GM23338 (cell line): ENCODE measurements at regions not wholly inside any gene's neighbourhood (a gene's known extent, or its start where the extent isn't known, plus 50 kb on each side); places are given as distances from the start of the nearest gene placed in this dataset.

Experiments
- ATAC-seq: fragments of 200-7000 bp; cut with Tn5 transposase; 3 replicates; pipeline ENCODE4 v1.9.1; 2020
- DNase-seq: peaks from one replicate; pipeline ENCODE4 v3.0.0-alpha.2; 2015; ENCODE audit warnings: low spot score
- H2AFZ ChIP-seq: fragments of 200-600 bp; sonication (generic); 2 replicates; pipeline ENCODE4 v1.8.0; 2016; ENCODE audit warnings: antibody characterized with exemption, mild to moderate bottlenecking, moderate library complexity
- H3F3A ChIP-seq: fragments of 200-600 bp; sonication (generic); replicated peaks from 2 replicates; pipeline ENCODE4 v1.8.0; 2017; ENCODE audit warnings: antibody characterized with exemption, mixed run types, low read depth
- H3K27ac ChIP-seq: fragments of 200-600 bp; sonication (generic); 2 replicates; pipeline ENCODE4 v1.6.1; 2016; ENCODE audit warnings: low read depth
- H3K27me3 ChIP-seq: fragments of 200-600 bp; sonication (generic); 2 replicates; pipeline ENCODE4 v1.8.0; 2016; ENCODE audit warnings: mild to moderate bottlenecking, mixed run types, moderate library complexity; ENCODE audit not compliant: insufficient read depth
- H3K36me3 ChIP-seq: fragments of 200-600 bp; sonication (generic); 2 replicates; pipeline ENCODE4 v1.8.0; 2016; ENCODE audit warnings: mild to moderate bottlenecking; ENCODE audit not compliant: insufficient read depth
- H3K4me1 ChIP-seq: fragments of 200-600 bp; sonication (generic); 2 replicates; pipeline ENCODE4 v1.8.0; 2016; ENCODE audit warnings: mild to moderate bottlenecking, moderate library complexity; ENCODE audit not compliant: insufficient read depth
- H3K4me2 ChIP-seq: fragments of 200-600 bp; sonication (generic); 2 replicates; pipeline ENCODE4 v1.7.1; 2017; ENCODE audit warnings: mixed run types
- H3K4me3 ChIP-seq: fragments of 200-600 bp; sonication (generic); 2 replicates; pipeline ENCODE4 v1.6.1; 2016; ENCODE audit warnings: mixed run types
- H3K79me2 ChIP-seq: fragments of 200-600 bp; sonication (generic); replicated peaks from 2 replicates; pipeline ENCODE4 v1.8.0; 2017; ENCODE audit warnings: mild to moderate bottlenecking; ENCODE audit not compliant: insufficient read depth
- H3K9me2 ChIP-seq: fragments of 200-600 bp; sonication (generic); 2 replicates; pipeline ENCODE4 v1.8.0; 2017; ENCODE audit not compliant: insufficient read depth
- H4K20me1 ChIP-seq: fragments of 200-600 bp; sonication (generic); replicated peaks from 2 replicates; pipeline ENCODE4 v1.8.0; 2017; ENCODE audit warnings: mild to moderate bottlenecking; ENCODE audit not compliant: insufficient read depth
- H3K27ac Mint-ChIP-seq: 2 replicates; pipeline ENCODE4 v1.8.0; 2020; ENCODE audit warnings: inconsistent platforms, mild to moderate bottlenecking, moderate library complexity, mixed read lengths
- H3K27me3 Mint-ChIP-seq: 3 replicates; pipeline ENCODE4 v1.8.0; 2022; ENCODE audit warnings: low read depth, mild to moderate bottlenecking, moderate library complexity, mixed read lengths, inconsistent platforms; ENCODE audit not compliant: insufficient read depth, poor library complexity
- H3K36me3 Mint-ChIP-seq: 3 replicates; pipeline ENCODE4 v1.8.0; 2021; ENCODE audit warnings: low read depth, mild to moderate bottlenecking, inconsistent platforms, moderate library complexity, mixed read lengths
- H3K4me1 Mint-ChIP-seq: 3 replicates; pipeline ENCODE4 v1.8.0; 2020; ENCODE audit warnings: mild to moderate bottlenecking, inconsistent platforms, mixed read lengths
- H3K4me3 Mint-ChIP-seq: 3 replicates; pipeline ENCODE4 v1.8.0; 2021; ENCODE audit warnings: moderate library complexity, mild to moderate bottlenecking, inconsistent platforms, mixed read lengths
- H3K9me3 Mint-ChIP-seq: 3 replicates; pipeline ENCODE4 v1.8.0; 2020; ENCODE audit warnings: moderate library complexity, mild to moderate bottlenecking, inconsistent platforms, mixed read lengths
- EZH2 ChIP-seq: fragments of 200-600 bp; sonication (generic); IDR thresholded peaks from one replicate; pipeline ENCODE4 v1.8.0; 2017; ENCODE audit warnings: antibody characterized with exemption, mild to moderate bottlenecking, low read depth; ENCODE audit not compliant: unreplicated experiment
- EZH2phosphoT487 ChIP-seq: fragments of 200-600 bp; sonication (generic); IDR thresholded peaks from one replicate; pipeline ENCODE4 v1.8.1; 2018; ENCODE audit warnings: antibody characterized with exemption; ENCODE audit not compliant: unreplicated experiment
- JUNB ChIP-seq: IDR thresholded peaks from one replicate; pipeline ENCODE4 v1.6.1; 2016; ENCODE audit warnings: antibody characterized with exemption; ENCODE audit not compliant: unreplicated experiment
- NANOG ChIP-seq: IDR thresholded peaks from 2 replicates; pipeline ENCODE4 v1.6.1; 2016; ENCODE audit warnings: antibody characterized with exemption, borderline replicate concordance
- ZNF114 ChIP-seq: fragments of 250-450 bp; sonication (Bioruptor Pico); IDR thresholded peaks from 2 replicates; pipeline ENCODE4 v1.5.0; 2020; ENCODE audit warnings: mild to moderate bottlenecking, moderate library complexity
- TF ChIP-seq, protein P1 (sequence below): fragments of 250-450 bp; sonication (Bioruptor Pico); IDR thresholded peaks from 2 replicates; pipeline ENCODE4 v1.5.0; 2020; ENCODE audit warnings: mild to moderate bottlenecking, moderate library complexity

GRCh38 chr21:38599381-38599975, 101.2 kb upstream of the ERG start:
- Mint-ChIP-seq H3K36me3 (peaks cover 3% of the 10 kb centered on the region; the same call in 1 of the 3 replicates), H3K9me3 (peaks cover 4% of the 10 kb centered on the region; the same call in 2 of the 3 replicates), H3K27me3 (peaks cover 8% of the 10 kb centered on the region), H3K4me1 (peaks cover 29% of the 10 kb centered on the region), H3K27ac (no peak overlapping the region), H3K4me3 (no peak overlapping the region)
- no peaks in the 10 kb centered on the region for H3K79me2 ChIP-seq
- no peaks in the 10 kb centered on the region for H3K36me3 ChIP-seq
- no peak overlapping the region for H3K4me2 ChIP-seq
- no peak for TF ChIP-seq ZNF114 (CRISPR knock-in tag)
- TF ChIP-seq, protein P1, sequence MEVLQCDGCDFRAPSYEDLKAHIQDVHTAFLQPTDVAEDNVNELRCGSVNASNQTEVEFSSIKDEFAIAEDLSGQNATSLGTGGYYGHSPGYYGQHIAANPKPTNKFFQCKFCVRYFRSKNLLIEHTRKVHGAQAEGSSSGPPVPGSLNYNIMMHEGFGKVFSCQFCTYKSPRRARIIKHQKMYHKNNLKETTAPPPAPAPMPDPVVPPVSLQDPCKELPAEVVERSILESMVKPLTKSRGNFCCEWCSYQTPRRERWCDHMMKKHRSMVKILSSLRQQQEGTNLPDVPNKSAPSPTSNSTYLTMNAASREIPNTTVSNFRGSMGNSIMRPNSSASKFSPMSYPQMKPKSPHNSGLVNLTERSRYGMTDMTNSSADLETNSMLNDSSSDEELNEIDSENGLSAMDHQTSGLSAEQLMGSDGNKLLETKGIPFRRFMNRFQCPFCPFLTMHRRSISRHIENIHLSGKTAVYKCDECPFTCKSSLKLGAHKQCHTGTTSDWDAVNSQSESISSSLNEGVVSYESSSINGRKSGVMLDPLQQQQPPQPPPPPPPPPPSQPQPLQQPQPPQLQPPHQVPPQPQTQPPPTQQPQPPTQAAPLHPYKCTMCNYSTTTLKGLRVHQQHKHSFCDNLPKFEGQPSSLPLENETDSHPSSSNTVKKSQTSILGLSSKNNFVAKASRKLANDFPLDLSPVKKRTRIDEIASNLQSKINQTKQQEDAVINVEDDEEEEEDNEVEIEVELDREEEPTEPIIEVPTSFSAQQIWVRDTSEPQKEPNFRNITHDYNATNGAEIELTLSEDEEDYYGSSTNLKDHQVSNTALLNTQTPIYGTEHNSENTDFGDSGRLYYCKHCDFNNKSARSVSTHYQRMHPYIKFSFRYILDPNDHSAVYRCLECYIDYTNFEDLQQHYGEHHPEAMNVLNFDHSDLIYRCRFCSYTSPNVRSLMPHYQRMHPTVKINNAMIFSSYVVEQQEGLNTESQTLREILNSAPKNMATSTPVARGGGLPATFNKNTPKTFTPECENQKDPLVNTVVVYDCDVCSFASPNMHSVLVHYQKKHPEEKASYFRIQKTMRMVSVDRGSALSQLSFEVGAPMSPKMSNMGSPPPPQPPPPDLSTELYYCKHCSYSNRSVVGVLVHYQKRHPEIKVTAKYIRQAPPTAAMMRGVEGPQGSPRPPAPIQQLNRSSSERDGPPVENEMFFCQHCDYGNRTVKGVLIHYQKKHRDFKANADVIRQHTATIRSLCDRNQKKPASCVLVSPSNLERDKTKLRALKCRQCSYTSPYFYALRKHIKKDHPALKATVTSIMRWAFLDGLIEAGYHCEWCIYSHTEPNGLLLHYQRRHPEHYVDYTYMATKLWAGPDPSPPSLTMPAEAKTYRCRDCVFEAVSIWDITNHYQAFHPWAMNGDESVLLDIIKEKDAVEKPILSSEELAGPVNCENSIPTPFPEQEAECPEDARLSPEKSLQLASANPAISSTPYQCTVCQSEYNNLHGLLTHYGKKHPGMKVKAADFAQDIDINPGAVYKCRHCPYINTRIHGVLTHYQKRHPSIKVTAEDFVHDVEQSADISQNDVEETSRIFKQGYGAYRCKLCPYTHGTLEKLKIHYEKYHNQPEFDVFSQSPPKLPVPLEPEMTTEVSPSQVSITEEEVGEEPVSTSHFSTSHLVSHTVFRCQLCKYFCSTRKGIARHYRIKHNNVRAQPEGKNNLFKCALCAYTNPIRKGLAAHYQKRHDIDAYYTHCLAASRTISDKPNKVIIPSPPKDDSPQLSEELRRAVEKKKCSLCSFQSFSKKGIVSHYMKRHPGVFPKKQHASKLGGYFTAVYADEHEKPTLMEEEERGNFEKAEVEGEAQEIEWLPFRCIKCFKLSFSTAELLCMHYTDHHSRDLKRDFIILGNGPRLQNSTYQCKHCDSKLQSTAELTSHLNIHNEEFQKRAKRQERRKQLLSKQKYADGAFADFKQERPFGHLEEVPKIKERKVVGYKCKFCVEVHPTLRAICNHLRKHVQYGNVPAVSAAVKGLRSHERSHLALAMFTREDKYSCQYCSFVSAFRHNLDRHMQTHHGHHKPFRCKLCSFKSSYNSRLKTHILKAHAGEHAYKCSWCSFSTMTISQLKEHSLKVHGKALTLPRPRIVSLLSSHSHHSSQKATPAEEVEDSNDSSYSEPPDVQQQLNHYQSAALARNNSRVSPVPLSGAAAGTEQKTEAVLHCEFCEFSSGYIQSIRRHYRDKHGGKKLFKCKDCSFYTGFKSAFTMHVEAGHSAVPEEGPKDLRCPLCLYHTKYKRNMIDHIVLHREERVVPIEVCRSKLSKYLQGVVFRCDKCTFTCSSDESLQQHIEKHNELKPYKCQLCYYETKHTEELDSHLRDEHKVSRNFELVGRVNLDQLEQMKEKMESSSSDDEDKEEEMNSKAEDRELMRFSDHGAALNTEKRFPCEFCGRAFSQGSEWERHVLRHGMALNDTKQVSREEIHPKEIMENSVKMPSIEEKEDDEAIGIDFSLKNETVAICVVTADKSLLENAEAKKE (CRISPR knock-in tag) = no peak
- H3K27ac ChIP-seq = no peak overlapping the region
- no peaks in the 10 kb centered on the region for H3K27me3 ChIP-seq
- no peak overlapping the region for H2AFZ ChIP-seq
- no peaks in the 10 kb centered on the region for H3F3A ChIP-seq
- ATAC-seq (no peak), DNase-seq (no peak)
- H4K20me1 ChIP-seq = no peaks in the 10 kb centered on the region
- H3K4me1 ChIP-seq = peaks cover 19% of the 10 kb centered on the region
- H3K4me3 ChIP-seq = no peak overlapping the region
- H3K9me2 ChIP-seq = peaks cover 11% of the 10 kb centered on the region

DNA sequence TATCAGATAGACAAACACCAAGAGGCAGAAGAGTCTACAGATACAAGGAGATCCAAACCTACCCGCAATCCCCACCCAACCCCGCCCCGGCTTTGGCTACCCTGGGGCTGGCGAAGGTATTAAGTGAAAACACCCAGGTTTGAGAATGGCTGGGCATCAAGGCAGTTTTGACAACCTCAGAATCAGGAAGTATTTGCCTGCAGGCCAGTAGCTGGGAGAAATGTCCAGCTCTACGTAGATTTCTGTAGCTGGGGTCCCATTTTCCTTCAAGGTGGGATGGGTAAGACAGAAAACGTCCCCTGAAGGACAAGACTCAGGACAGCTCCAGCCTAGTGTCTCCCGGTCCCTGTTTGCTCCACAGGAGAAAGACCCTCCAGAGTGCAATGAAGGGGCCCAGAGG, 101.8 kb upstream of the ERG start:
- Mint-ChIP-seq H3K4me3 (no peak overlapping the region), H3K4me1 (peaks cover 22% of the 10 kb centered on the region), H3K9me3 (peaks cover under 1% of the 10 kb centered on the region; the same call in 1 of the 3 replicates), H3K27me3 (peaks cover 8% of the 10 kb centered on the region), H3K36me3 (no peaks in the 10 kb centered on the region; the same call in 2 of the 3 replicates), H3K27ac (no peak overlapping the region)
- H2AFZ ChIP-seq = no peak overlapping the region
- no peak overlapping the region for H3K4me2 ChIP-seq
- H3K4me1 ChIP-seq = peaks cover 18% of the 10 kb centered on the region
- DNase-seq (no peak), ATAC-seq (no peak)
- no peaks in the 10 kb centered on the region for H3K79me2 ChIP-seq
- no peak overlapping the region for H3K4me3 ChIP-seq
- no peaks in the 10 kb centered on the region for H3F3A ChIP-seq
- H3K9me2 ChIP-seq = peaks cover 11% of the 10 kb centered on the region
- no peaks in the 10 kb centered on the region for H4K20me1 ChIP-seq
- no peaks in the 10 kb centered on the region for H3K27me3 ChIP-seq
- H3K27ac ChIP-seq = no peak overlapping the region
- no peaks in the 10 kb centered on the region for H3K36me3 ChIP-seq
- TF ChIP-seq EZH2phosphoT487 = no peak
- TF ChIP-seq EZH2 = no peak
- TF ChIP-seq JUNB = no peak
- TF ChIP-seq, protein P1 (CRISPR knock-in tag) = no peak
- no peak for TF ChIP-seq NANOG
